Kidney (tissue), 13 donors: ENCODE measurements at regions not wholly inside any gene's neighbourhood (a gene's known extent, or its start where the extent isn't known, plus 50 kb on each side); places are given as distances from the start of the nearest gene placed in this dataset.
A peak's percentile ranks its signal among the peaks of the same experiment; 100 is the strongest.

Source experiments
- DNase-seq, 5 donors: peaks; one replicate each; pipeline ENCODE4 v3.0.0-alpha.2; 2013 to 2020
- FAIRE-seq: peaks from 2 replicates; lab custom pipeline; 2012; peaks lifted over from hg19 to GRCh38; lab: Jason Lieb, UNC
- H3K27ac ChIP-seq, 2 donors: one replicate each; pipeline ENCODE4 v1.7.0; 2013; ENCODE audit warnings: low read depth in 2 of 2, low read length in 2 of 2, inconsistent platforms in 1 of 2
- H3K27me3 ChIP-seq: one replicate; pipeline ENCODE4 v1.7.1; 2013; ENCODE audit warnings: low read length, inconsistent platforms; ENCODE audit not compliant: control insufficient read depth, insufficient read depth
- H3K36me3 ChIP-seq, 3 donors: one replicate each; pipeline versions ENCODE4 v1.7.0 to v1.7.1; 2013; ENCODE audit warnings: low read length in 3 of 3, control low read depth in 1 of 3, inconsistent platforms in 1 of 3; ENCODE audit not compliant: insufficient read depth in 3 of 3, control insufficient read depth in 2 of 3
- H3K4me1 ChIP-seq, 3 donors: one replicate each; pipeline versions ENCODE4 v1.7.0 to v1.7.1; 2013; ENCODE audit warnings: low read length in 3 of 3, inconsistent platforms in 1 of 3, low read depth in 1 of 3; ENCODE audit not compliant: control insufficient read depth in 2 of 3, insufficient read depth in 2 of 3
- H3K4me3 ChIP-seq, 3 donors: one replicate each; pipeline versions ENCODE4 v1.7.0 to v1.8.1; 2013; ENCODE audit warnings: low read length in 3 of 3, control low read depth in 1 of 3, inconsistent platforms in 1 of 3
- H3K9ac ChIP-seq, 3 donors: one replicate each; pipeline versions ENCODE4 v1.7.0 to v1.7.1; 2013; ENCODE audit warnings: low read length in 3 of 3, control low read depth in 1 of 3, inconsistent platforms in 1 of 3
- H3K9me3 ChIP-seq, 3 donors: one replicate each; pipeline versions ENCODE4 v1.7.0 to v1.7.1; 2013; ENCODE audit warnings: low read length in 3 of 3, control low read depth in 1 of 3, inconsistent platforms in 1 of 3; ENCODE audit not compliant: control insufficient read depth in 2 of 3, insufficient read depth in 1 of 3
- intact Hi-C: fragments of 100-400 bp; cut with DNase I; formaldehyde crosslinking; loops from one replicate; pipeline ENCODE4 v1.11.1; 2022
- TF ChIP-seq, protein P1 (sequence below): IDR thresholded peaks from 3 replicates; pipeline ENCODE4 v1.5.1; 2012; ENCODE audit warnings: mild to moderate bottlenecking, moderate library complexity, borderline replicate concordance; ENCODE audit not compliant: insufficient read depth; ENCODE audit errors: extremely low read depth
- donor health status: control.
- donor health status: control.
- donor health status: control.
- donor health status: control.
- donor health status: control.
- donor health status: DM: yes; HTN: yes; CAD: no.
- donor health status: Normal renal cell carcinoma (clear cell type).

GRCh38 chr15:69577397-69577796 is 124.8 kb downstream of the RPLP1 start:
- Histone ChIP-seq H3K36me3 (no peaks in the 10 kb centered on the region), H3K9ac (no peak overlapping the region), H3K4me1 (peaks cover 0 to 11% (median 10%) of the 10 kb centered on the region in 3 donors), H3K4me3 (no peak overlapping the region), H3K27me3 (no peaks in the 10 kb centered on the region), H3K9me3 (no peaks in the 10 kb centered on the region), H3K27ac (no peak overlapping the region)
- intact Hi-C loops = no loop called here
- TF ChIP-seq, protein P1, sequence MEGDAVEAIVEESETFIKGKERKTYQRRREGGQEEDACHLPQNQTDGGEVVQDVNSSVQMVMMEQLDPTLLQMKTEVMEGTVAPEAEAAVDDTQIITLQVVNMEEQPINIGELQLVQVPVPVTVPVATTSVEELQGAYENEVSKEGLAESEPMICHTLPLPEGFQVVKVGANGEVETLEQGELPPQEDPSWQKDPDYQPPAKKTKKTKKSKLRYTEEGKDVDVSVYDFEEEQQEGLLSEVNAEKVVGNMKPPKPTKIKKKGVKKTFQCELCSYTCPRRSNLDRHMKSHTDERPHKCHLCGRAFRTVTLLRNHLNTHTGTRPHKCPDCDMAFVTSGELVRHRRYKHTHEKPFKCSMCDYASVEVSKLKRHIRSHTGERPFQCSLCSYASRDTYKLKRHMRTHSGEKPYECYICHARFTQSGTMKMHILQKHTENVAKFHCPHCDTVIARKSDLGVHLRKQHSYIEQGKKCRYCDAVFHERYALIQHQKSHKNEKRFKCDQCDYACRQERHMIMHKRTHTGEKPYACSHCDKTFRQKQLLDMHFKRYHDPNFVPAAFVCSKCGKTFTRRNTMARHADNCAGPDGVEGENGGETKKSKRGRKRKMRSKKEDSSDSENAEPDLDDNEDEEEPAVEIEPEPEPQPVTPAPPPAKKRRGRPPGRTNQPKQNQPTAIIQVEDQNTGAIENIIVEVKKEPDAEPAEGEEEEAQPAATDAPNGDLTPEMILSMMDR = no peak
- FAIRE-seq (no peak), DNase-seq (peak in 1 of 5 donors; percentile 50)

DNA sequence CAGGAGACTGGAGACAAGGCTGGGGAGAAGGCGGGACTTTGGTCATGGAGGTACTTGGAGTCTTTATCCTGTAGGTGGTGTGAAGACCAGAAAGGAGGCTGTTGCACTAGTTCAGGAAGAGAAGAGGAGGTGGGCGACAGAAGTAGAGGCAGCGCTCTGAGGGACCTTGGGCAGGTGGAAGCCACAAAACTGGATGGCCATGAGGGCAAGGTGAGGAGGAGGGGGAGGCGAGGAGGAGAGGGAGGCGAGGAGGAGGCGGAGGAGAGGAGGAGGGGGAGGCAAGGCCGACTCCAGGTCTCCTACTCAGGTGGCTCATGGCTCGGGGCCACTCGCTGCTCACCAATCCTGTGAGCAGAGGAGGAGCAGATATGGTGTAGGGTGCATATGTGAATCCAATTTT is 125.6 kb downstream of the RPLP1 start:
- TF ChIP-seq, protein P1 = no peak
- no peak for FAIRE-seq
- no peaks in the 10 kb centered on the region for H3K36me3 ChIP-seq
- H3K9ac ChIP-seq = no peak overlapping the region
- no peak overlapping the region for H3K27ac ChIP-seq
- DNase-seq = peak in 1 of 5 donors; percentile 49
- peaks cover 0 to 11% (median 10%) of the 10 kb centered on the region in 3 donors for H3K4me1 ChIP-seq
- no peak overlapping the region for H3K4me3 ChIP-seq
- no peaks in the 10 kb centered on the region for H3K27me3 ChIP-seq
- no peaks in the 10 kb centered on the region for H3K9me3 ChIP-seq
- intact Hi-C loops = no loop called here

- TF ChIP-seq, protein P1 = no peak
- DNase-seq (peak in 1 of 5 donors; percentile 93), FAIRE-seq (no peak)
- Histone ChIP-seq H3K9ac (no peak overlapping the region), H3K27me3 (no peaks in the 10 kb centered on the region), H3K4me3 (no peak overlapping the region), H3K36me3 (no peaks in the 10 kb centered on the region), H3K9me3 (no peaks in the 10 kb centered on the region), H3K4me1 (peaks cover 0 to 11% (median 10%) of the 10 kb centered on the region in 3 donors), H3K27ac (no peak overlapping the region)
- intact Hi-C loops = no loop called here
These were observed 126.4 kb downstream of the RPLP1 start for GRCh38 chr15:69578787-69579583.
